ENCODE measurements at regions not wholly inside any gene's neighbourhood (a gene's known extent, or its start where the extent isn't known, plus 50 kb on each side); places are given as distances from the start of the nearest gene placed in this dataset.

- peaks cover 72% of the 10 kb centered on the region for H3K4me1 ChIP-seq
- H3K4me3 ChIP-seq = 0 out of 2 replicates have a peak overlapping the region, but pooled peaks have one; percentile 37
- H3K4me2 ChIP-seq = peak overlapping the region; percentile 84
- H3K27me3 ChIP-seq = no peaks in the 10 kb centered on the region
- H3K9ac ChIP-seq = peak overlapping the region; percentile 54; the same call in 1 of the 2 replicates
- H4K20me1 ChIP-seq = no peaks in the 10 kb centered on the region
- H3K9me3 ChIP-seq = peaks cover 4% of the 10 kb centered on the region; the same call in 1 of the 2 replicates
- H3K36me3 ChIP-seq = no peaks in the 10 kb centered on the region
- peak overlapping the region; percentile 77 for H3K27ac ChIP-seq
- no peak for TF ChIP-seq Cebpa-rat (IDR thresholded peaks at IDR 0.05)
These were observed 116.0 kb downstream of the TOMM20 start for GRCh38 chr1:235012436-235013210.

GRCh38 chr1:235011599-235012435 lies 116.8 kb downstream of the TOMM20 start:
- H3K36me3 ChIP-seq = no peaks in the 10 kb centered on the region
- H3K27ac ChIP-seq = peak overlapping the region; percentile 77
- H4K20me1 ChIP-seq = no peaks in the 10 kb centered on the region
- no peaks in the 10 kb centered on the region for H3K27me3 ChIP-seq
- peak overlapping the region; percentile 54 for H3K9ac ChIP-seq
- peak overlapping the region; percentile 37 for H3K4me3 ChIP-seq
- TF ChIP-seq Cebpa-rat (IDR thresholded peaks at IDR 0.05) = peak; percentile 84
- H3K9me3 ChIP-seq = peaks cover 7% of the 10 kb centered on the region; the same call in 1 of the 2 replicates
- peak overlapping the region; percentile 84 for H3K4me2 ChIP-seq
- H3K4me1 ChIP-seq = peaks cover 72% of the 10 kb centered on the region

GRCh38 chr1:235011064-235011598 lies 117.5 kb downstream of the TOMM20 start:
- Histone ChIP-seq H3K4me2 (peak overlapping the region; percentile 84), H3K9me3 (peaks cover 7% of the 10 kb centered on the region; the same call in 1 of the 2 replicates), H3K4me1 (peaks cover 67% of the 10 kb centered on the region), H3K9ac (peak overlapping the region; percentile 54), H3K27ac (peak overlapping the region; percentile 77), H4K20me1 (no peaks in the 10 kb centered on the region), H3K36me3 (no peaks in the 10 kb centered on the region), H3K4me3 (peak overlapping the region; percentile 37), H3K27me3 (no peaks in the 10 kb centered on the region)
- no peak for TF ChIP-seq Cebpa-rat (IDR thresholded peaks at IDR 0.05)

GRCh38 chr1:235009561-235010306 lies 118.9 kb downstream of the TOMM20 start:
- H3K27me3 ChIP-seq = no peaks in the 10 kb centered on the region
- H3K4me3 ChIP-seq = no peak overlapping the region
- no peaks in the 10 kb centered on the region for H4K20me1 ChIP-seq
- TF ChIP-seq Cebpa-rat (IDR thresholded peaks at IDR 0.05) = no peak
- no peaks in the 10 kb centered on the region for H3K36me3 ChIP-seq
- H3K4me1 ChIP-seq = peaks cover 53% of the 10 kb centered on the region
- H3K9me3 ChIP-seq = peaks cover 7% of the 10 kb centered on the region; the same call in 1 of the 2 replicates
- 0 out of 2 replicates have a peak overlapping the region, but pooled peaks have one; percentile 30 for H3K27ac ChIP-seq
- H3K4me2 ChIP-seq = 0 out of 2 replicates have a peak overlapping the region, but pooled peaks have one; percentile 84
- H3K9ac ChIP-seq = no peak overlapping the region

- no peaks in the 10 kb centered on the region for H3K36me3 ChIP-seq
- H3K4me1 ChIP-seq = peaks cover 46% of the 10 kb centered on the region
- H3K4me2 ChIP-seq = no peak overlapping the region
- no peak overlapping the region for H3K27ac ChIP-seq
- no peak overlapping the region for H3K4me3 ChIP-seq
- peaks cover 7% of the 10 kb centered on the region; the same call in 1 of the 2 replicates for H3K9me3 ChIP-seq
- no peaks in the 10 kb centered on the region for H3K27me3 ChIP-seq
- TF ChIP-seq Cebpa-rat (IDR thresholded peaks at IDR 0.05) = no peak
- no peaks in the 10 kb centered on the region for H4K20me1 ChIP-seq
- H3K9ac ChIP-seq = no peak overlapping the region
These were observed 119.6 kb downstream of the TOMM20 start for GRCh38 chr1:235009074-235009473.

- Histone ChIP-seq H4K20me1 (no peaks in the 10 kb centered on the region), H3K27ac (no peak overlapping the region), H3K4me2 (no peak overlapping the region), H3K4me1 (peaks cover 38% of the 10 kb centered on the region), H3K9ac (no peak overlapping the region), H3K27me3 (no peaks in the 10 kb centered on the region), H3K9me3 (peaks cover 7% of the 10 kb centered on the region; the same call in 1 of the 2 replicates), H3K36me3 (no peaks in the 10 kb centered on the region), H3K4me3 (no peak overlapping the region)
- no peak for TF ChIP-seq Cebpa-rat (IDR thresholded peaks at IDR 0.05)
These were observed 120.4 kb downstream of the TOMM20 start for GRCh38 chr1:235008239-235008638.

GRCh38 chr1:235006816-235007215 lies 121.8 kb downstream of the TOMM20 start:
- no peak for TF ChIP-seq Cebpa-rat (IDR thresholded peaks at IDR 0.05)
- Histone ChIP-seq H3K36me3 (no peaks in the 10 kb centered on the region), H3K27ac (no peak overlapping the region), H4K20me1 (no peaks in the 10 kb centered on the region), H3K9ac (no peak overlapping the region), H3K4me1 (peaks cover 24% of the 10 kb centered on the region), H3K4me3 (no peak overlapping the region), H3K9me3 (peaks cover 7% of the 10 kb centered on the region; the same call in 1 of the 2 replicates), H3K4me2 (no peak overlapping the region), H3K27me3 (no peaks in the 10 kb centered on the region)

GRCh38 chr1:235006132-235006721 lies 122.4 kb downstream of the TOMM20 start:
- Histone ChIP-seq H3K36me3 (no peaks in the 10 kb centered on the region), H3K27me3 (no peaks in the 10 kb centered on the region), H3K4me3 (no peak overlapping the region), H4K20me1 (no peaks in the 10 kb centered on the region), H3K9ac (no peak overlapping the region), H3K27ac (no peak overlapping the region), H3K4me1 (peaks cover 18% of the 10 kb centered on the region), H3K4me2 (no peak overlapping the region), H3K9me3 (peaks cover 7% of the 10 kb centered on the region; the same call in 1 of the 2 replicates)
- no peak for TF ChIP-seq Cebpa-rat (IDR thresholded peaks at IDR 0.05)
